GM19463 (cell line): ENCODE measurements at regions not wholly inside any gene's neighbourhood (a gene's known extent, or its start where the extent isn't known, plus 50 kb on each side); places are given as distances from the start of the nearest gene placed in this dataset.
"Not testable (repeated sequence)": the region's sequence is repeated elsewhere in the genome, so short reads cannot be mapped to it uniquely, and the experiment has no call there.

Experiments
- ATAC-seq: cut with Tn5 transposase; IDR thresholded peaks from one replicate; pipeline ENCODE4 v1.9.1; 2021; ENCODE audit warnings: mild to moderate bottlenecking, moderate library complexity; ENCODE audit not compliant: unreplicated experiment

GRCh38 chr14:106153362-106153955 is 627.1 kb downstream of the TMEM121 start:
- ATAC-seq: not testable (repeated sequence)

GRCh38 chr14:106163316-106163715 is 636.9 kb downstream of the TMEM121 start:
- ATAC-seq: no peak

- not testable (repeated sequence) for ATAC-seq
These were observed 637.4 kb downstream of the TMEM121 start for GRCh38 chr14:106163812-106164211.

GRCh38 chr14:106166232-106166631 is 639.8 kb downstream of the TMEM121 start:
- ATAC-seq: no peak

GRCh38 chr14:106166650-106167204 is 640.3 kb downstream of the TMEM121 start:
- no peak for ATAC-seq

- not testable (repeated sequence) for ATAC-seq
These were observed 643.8 kb downstream of the TMEM121 start for GRCh38 chr14:106170163-106170658.

GRCh38 chr14:106174206-106174605 is 647.8 kb downstream of the TMEM121 start:
- no peak for ATAC-seq

GRCh38 chr14:106177266-106178246 is 651.2 kb downstream of the TMEM121 start:
- ATAC-seq: not testable (repeated sequence)

GRCh38 chr14:106179761-106180160 is 653.4 kb downstream of the TMEM121 start:
- ATAC-seq: no peak

GRCh38 chr14:106184771-106185170 is 658.4 kb downstream of the TMEM121 start:
- ATAC-seq: not testable (repeated sequence)

- peak; percentile 36 for ATAC-seq
These were observed 658.9 kb downstream of the TMEM121 start for GRCh38 chr14:106185174-106185836.

- ATAC-seq: peak; percentile 67
These were observed 659.5 kb downstream of the TMEM121 start for GRCh38 chr14:106185837-106186233.

GRCh38 chr14:106187216-106187615 is 660.8 kb downstream of the TMEM121 start:
- ATAC-seq: no peak

GRCh38 chr14:106192701-106193100 is 666.3 kb downstream of the TMEM121 start:
- ATAC-seq: not testable (repeated sequence)

- ATAC-seq: not testable (repeated sequence)
These were observed 670.1 kb downstream of the TMEM121 start for GRCh38 chr14:106196459-106196858.

GRCh38 chr14:106197264-106197663 is 670.9 kb downstream of the TMEM121 start:
- ATAC-seq: not testable (repeated sequence)

GRCh38 chr14:106199097-106199496 is 672.7 kb downstream of the TMEM121 start:
- ATAC-seq: no peak

GRCh38 chr14:106200541-106201315 is 674.3 kb downstream of the TMEM121 start:
- no peak for ATAC-seq

- no peak for ATAC-seq
These were observed 675.0 kb downstream of the TMEM121 start for GRCh38 chr14:106201376-106201775.

GRCh38 chr14:106203438-106203837 is 677.1 kb downstream of the TMEM121 start:
- no peak for ATAC-seq
